IMR-90 (cell line): ENCODE measurements at regions not wholly inside any gene's neighbourhood (a gene's known extent, or its start where the extent isn't known, plus 50 kb on each side); places are given as distances from the start of the nearest gene placed in this dataset.

Experiments
- CEBPB ChIP-seq: IDR thresholded peaks from 2 replicates; pipeline ENCODE4 v1.6.1; 2012; ENCODE audit warnings: low read depth, low read length, improper control_type of control experiment
- CHD1 ChIP-seq: IDR thresholded peaks from 2 replicates; pipeline ENCODE4 v1.6.1; 2012; ENCODE audit warnings: low read depth, low read length, improper control_type of control experiment
- RCOR1 ChIP-seq: IDR thresholded peaks from 2 replicates; pipeline ENCODE4 v1.6.1; 2012; ENCODE audit warnings: mild to moderate bottlenecking, low read length, improper control_type of control experiment; ENCODE audit not compliant: insufficient replicate concordance
- TF ChIP-seq, protein P1 (sequence below): conservative IDR thresholded peaks from 2 replicates; pipeline ENCODE4 v1.5.1; 2012; ENCODE audit warnings: mild to moderate bottlenecking, low read depth, low read length, improper control_type of control experiment

DNA sequence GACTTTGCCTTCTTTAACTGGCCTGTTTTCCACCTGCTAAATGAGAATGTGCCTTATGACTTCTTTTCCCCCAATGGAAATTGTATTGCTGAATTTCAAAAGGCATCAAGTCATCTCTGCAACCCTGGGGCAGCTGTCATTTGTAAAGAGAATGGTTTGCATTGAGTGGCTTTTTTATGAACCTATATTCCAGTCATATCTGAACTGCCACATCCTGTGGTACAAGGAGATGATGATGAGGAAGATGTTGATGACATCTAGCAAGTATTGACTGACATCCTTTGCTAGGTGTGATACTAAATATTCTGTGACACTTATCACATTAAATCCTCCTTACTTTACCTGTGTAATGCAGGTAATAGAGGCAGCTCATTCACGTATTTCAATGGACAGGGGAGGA, 88.3 kb upstream of the KIAA1217 start:
- TF ChIP-seq, protein P1, sequence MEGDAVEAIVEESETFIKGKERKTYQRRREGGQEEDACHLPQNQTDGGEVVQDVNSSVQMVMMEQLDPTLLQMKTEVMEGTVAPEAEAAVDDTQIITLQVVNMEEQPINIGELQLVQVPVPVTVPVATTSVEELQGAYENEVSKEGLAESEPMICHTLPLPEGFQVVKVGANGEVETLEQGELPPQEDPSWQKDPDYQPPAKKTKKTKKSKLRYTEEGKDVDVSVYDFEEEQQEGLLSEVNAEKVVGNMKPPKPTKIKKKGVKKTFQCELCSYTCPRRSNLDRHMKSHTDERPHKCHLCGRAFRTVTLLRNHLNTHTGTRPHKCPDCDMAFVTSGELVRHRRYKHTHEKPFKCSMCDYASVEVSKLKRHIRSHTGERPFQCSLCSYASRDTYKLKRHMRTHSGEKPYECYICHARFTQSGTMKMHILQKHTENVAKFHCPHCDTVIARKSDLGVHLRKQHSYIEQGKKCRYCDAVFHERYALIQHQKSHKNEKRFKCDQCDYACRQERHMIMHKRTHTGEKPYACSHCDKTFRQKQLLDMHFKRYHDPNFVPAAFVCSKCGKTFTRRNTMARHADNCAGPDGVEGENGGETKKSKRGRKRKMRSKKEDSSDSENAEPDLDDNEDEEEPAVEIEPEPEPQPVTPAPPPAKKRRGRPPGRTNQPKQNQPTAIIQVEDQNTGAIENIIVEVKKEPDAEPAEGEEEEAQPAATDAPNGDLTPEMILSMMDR = no peak
- TF ChIP-seq CHD1 = no peak
- no peak for TF ChIP-seq RCOR1
- no peak for TF ChIP-seq CEBPB
